GM23248 (cell line): ENCODE measurements at regions not wholly inside any gene's neighbourhood (a gene's known extent, or its start where the extent isn't known, plus 50 kb on each side); places are given as distances from the start of the nearest gene placed in this dataset.

Experiments
- EZH2 ChIP-seq: fragments of 200-600 bp; sonication (generic); IDR thresholded peaks from 2 replicates; pipeline ENCODE4 v1.6.1; 2018; ENCODE audit warnings: antibody characterized with exemption, mild to moderate bottlenecking; ENCODE audit not compliant: insufficient read depth, poor library complexity, severe bottlenecking
- EZH2phosphoT487 ChIP-seq: fragments of 200-600 bp; sonication (generic); IDR thresholded peaks from 2 replicates; pipeline ENCODE4 v1.6.1; 2018; ENCODE audit warnings: antibody characterized with exemption, moderate library complexity, mild to moderate bottlenecking, low read depth; ENCODE audit not compliant: insufficient read depth

- no peak for TF ChIP-seq EZH2
- no peak for TF ChIP-seq EZH2phosphoT487
Observed at GRCh38 chr14:63096186-63096585, 50.9 kb upstream of the KCNH5 start.
